GM12891 (cell line): ENCODE measurements at regions not wholly inside any gene's neighbourhood (a gene's known extent, or its start where the extent isn't known, plus 50 kb on each side); places are given as distances from the start of the nearest gene placed in this dataset.

Experiments
- POLR2A ChIP-seq: IDR thresholded peaks from 2 replicates; pipeline ENCODE4 v1.6.1; 2011; ENCODE audit warnings: low read depth, low read length, control low read depth
- POLR2AphosphoS5 ChIP-seq: IDR thresholded peaks from 2 replicates; pipeline ENCODE4 v1.6.1; 2011; ENCODE audit warnings: low read depth, low read length, control low read depth
- TAF1 ChIP-seq: IDR thresholded peaks from 2 replicates; pipeline ENCODE4 v1.6.1; 2011; ENCODE audit warnings: low read depth, low read length, control low read depth

- TF ChIP-seq POLR2A (no peak), POLR2AphosphoS5 (no peak), TAF1 (no peak)
Observed at GRCh38 chr10:84012831-84013458, 126.4 kb upstream of the GHITM start.
